ENCODE measurements at regions not wholly inside any gene's neighbourhood (a gene's known extent, or its start where the extent isn't known, plus 50 kb on each side); places are given as distances from the start of the nearest gene placed in this dataset.
"Not testable (repeated sequence)": the region's sequence is repeated elsewhere in the genome, so short reads cannot be mapped to it uniquely, and the experiment has no call there.

- Histone ChIP-seq H3K4me2 (no peak overlapping the region), H3K4me3 (ENCODE audit: low read depth in 2 of 2, low read length in 1 of 2) (no peak overlapping the region), H3K9me2 (no peaks in the 10 kb centered on the region), H3K4me1 (ENCODE audit: control insufficient read depth in 1 of 2, insufficient read depth in 2 of 2, low read depth in 1 of 2, low read length in 1 of 2) (no peaks in the 10 kb centered on the region), H3K9ac (no peak overlapping the region), H3K9me3 (no peaks in the 10 kb centered on the region; the same call in 1 of the 2 replicates), H3K79me2 (ENCODE audit: insufficient read depth) (no peaks in the 10 kb centered on the region), H3K27me3 (ENCODE audit: insufficient read depth) (no peaks in the 10 kb centered on the region), H2AFZ (ENCODE audit: low read depth) (no peak overlapping the region), H3F3A (replicated peaks; ENCODE audit: insufficient read depth) (no peaks in the 10 kb centered on the region), H3K27ac (ENCODE audit: low read depth in 2 of 2, low read length in 1 of 2) (no peak overlapping the region), H4K20me1 (ENCODE audit: insufficient read depth) (no peaks in the 10 kb centered on the region), H3K36me3 (replicated peaks in 1 of 2; ENCODE audit: control insufficient read depth in 1 of 2, insufficient read depth in 2 of 2, low read length in 1 of 2) (no peaks in the 10 kb centered on the region)
- no peak for TF ChIP-seq SIN3A (IDR thresholded peaks at IDR 0.05; ENCODE audit: borderline replicate concordance, low read depth, low read length)
- no peak for TF ChIP-seq REST (IDR thresholded peaks at IDR 0.05; ENCODE audit: low read depth, low read length)
- TF ChIP-seq JUND (IDR thresholded peaks at IDR 0.05): no peak
- TF ChIP-seq NFIC (IDR thresholded peaks at IDR 0.05; ENCODE audit: borderline replicate concordance): no peak
- TF ChIP-seq, protein P1, sequence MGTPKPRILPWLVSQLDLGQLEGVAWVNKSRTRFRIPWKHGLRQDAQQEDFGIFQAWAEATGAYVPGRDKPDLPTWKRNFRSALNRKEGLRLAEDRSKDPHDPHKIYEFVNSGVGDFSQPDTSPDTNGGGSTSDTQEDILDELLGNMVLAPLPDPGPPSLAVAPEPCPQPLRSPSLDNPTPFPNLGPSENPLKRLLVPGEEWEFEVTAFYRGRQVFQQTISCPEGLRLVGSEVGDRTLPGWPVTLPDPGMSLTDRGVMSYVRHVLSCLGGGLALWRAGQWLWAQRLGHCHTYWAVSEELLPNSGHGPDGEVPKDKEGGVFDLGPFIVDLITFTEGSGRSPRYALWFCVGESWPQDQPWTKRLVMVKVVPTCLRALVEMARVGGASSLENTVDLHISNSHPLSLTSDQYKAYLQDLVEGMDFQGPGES (IDR thresholded peaks at IDR 0.05; ENCODE audit: low read depth, low read length): no peak
- no peak for TF ChIP-seq NRF1 (IDR thresholded peaks at IDR 0.05; ENCODE audit: low read depth, low read length)
- ChIA-PET POLR2A (no interaction called here), CTCF (interaction anchor here (0.6 to 1.3 kb wide), 2 partner anchors 8 to 27 kb away, joined by 3 to 4 read pairs; no protein-coding TSS in a partner anchor)
- DNase-seq: no peak
- 0% methylated on average over 1 of the region's 1 CpG for WGBS (ENCODE audit: low lambda C conversion rate)
Observed at GRCh38 chr9:25308549-25308948, 369.7 kb downstream of the TUSC1 start.

- POLR2A ChIA-PET: no interaction called here
- Histone ChIP-seq H4K20me1 (ENCODE audit: insufficient read depth) (no peaks in the 10 kb centered on the region), H3K79me2 (ENCODE audit: insufficient read depth) (no peaks in the 10 kb centered on the region), H3K4me2 (no peak overlapping the region), H3K4me1 (ENCODE audit: control insufficient read depth in 1 of 2, insufficient read depth in 2 of 2, low read depth in 1 of 2, low read length in 1 of 2) (no peaks in the 10 kb centered on the region; a peak in 2 of 4 replicates), H3K9me2 (no peaks in the 10 kb centered on the region), H2AFZ (ENCODE audit: low read depth) (no peak overlapping the region), H3K36me3 (replicated peaks in 1 of 2; ENCODE audit: control insufficient read depth in 1 of 2, insufficient read depth in 2 of 2, low read length in 1 of 2) (no peaks in the 10 kb centered on the region), H3K27ac (ENCODE audit: low read depth in 2 of 2, low read length in 1 of 2) (no peak overlapping the region), H3K9me3 (no peaks in the 10 kb centered on the region), H3K9ac (no peak overlapping the region), H3K27me3 (ENCODE audit: insufficient read depth) (no peaks in the 10 kb centered on the region), H3K4me3 (ENCODE audit: low read depth in 2 of 2, low read length in 1 of 2) (no peak overlapping the region), H3F3A (replicated peaks; ENCODE audit: insufficient read depth) (no peaks in the 10 kb centered on the region)
- CTCF ChIA-PET: interaction anchor here (1.4 kb wide), 1 partner anchor 47 kb away, joined by 3 read pairs; no protein-coding TSS in a partner anchor
- DNase-seq: no peak
- TF ChIP-seq GATA2 (CRISPR knock-in tag; IDR thresholded peaks at IDR 0.05) (peak; percentile 29; the same call in 1 of the 2 replicates), REST (IDR thresholded peaks at IDR 0.05; ENCODE audit: low read depth, low read length) (no peak)
- WGBS (ENCODE audit: low lambda C conversion rate): 0% methylated on average over 1 of the region's 1 CpG
Observed at GRCh38 chr9:25302601-25303000, 375.6 kb downstream of the TUSC1 start.

GRCh38 chr9:25288195-25288594, 390.0 kb downstream of the TUSC1 start:
- H3K4me3 ChIP-seq (ENCODE audit: low read depth in 2 of 2, low read length in 1 of 2); H3K36me3 ChIP-seq (replicated peaks in 1 of 2; ENCODE audit: control insufficient read depth in 1 of 2, insufficient read depth in 2 of 2, low read length in 1 of 2); H2AFZ ChIP-seq (ENCODE audit: low read depth); H3K9me3 ChIP-seq; H3K27me3 ChIP-seq (ENCODE audit: insufficient read depth); H3K4me1 ChIP-seq (ENCODE audit: control insufficient read depth in 1 of 2, insufficient read depth in 2 of 2, low read depth in 1 of 2, low read length in 1 of 2); DNase-seq; POLR2A ChIA-PET; CTCF ChIA-PET; H3F3A ChIP-seq (replicated peaks; ENCODE audit: insufficient read depth); H3K79me2 ChIP-seq (ENCODE audit: insufficient read depth); H4K20me1 ChIP-seq (ENCODE audit: insufficient read depth); H3K27ac ChIP-seq (ENCODE audit: low read depth in 2 of 2, low read length in 1 of 2); H3K9me2 ChIP-seq; H3K9ac ChIP-seq; H3K4me2 ChIP-seq: not testable (repeated sequence)
- WGBS (ENCODE audit: low lambda C conversion rate): 54% methylated on average over 5 of the region's 5 CpGs
